ENCODE measurements at regions not wholly inside any gene's neighbourhood (a gene's known extent, or its start where the extent isn't known, plus 50 kb on each side); places are given as distances from the start of the nearest gene placed in this dataset.

- TF ChIP-seq POLR2A (IDR thresholded peaks at IDR 0.05; ENCODE audit: low read depth, low read length): no peak
- no peak for TF ChIP-seq TAF1 (IDR thresholded peaks at IDR 0.05; ENCODE audit: low read depth, low read length)
- TF ChIP-seq SPI1 (IDR thresholded peaks at IDR 0.05; ENCODE audit: low read depth, low read length): peak; percentile 62
These were observed 1138.6 kb upstream of the SORCS1 start for GRCh38 chr10:108303149-108303548.
